ENCODE measurements at regions not wholly inside any gene's neighbourhood (a gene's known extent, or its start where the extent isn't known, plus 50 kb on each side); places are given as distances from the start of the nearest gene placed in this dataset.
"Not testable (repeated sequence)": the region's sequence is repeated elsewhere in the genome, so short reads cannot be mapped to it uniquely, and the experiment has no call there.

DNA sequence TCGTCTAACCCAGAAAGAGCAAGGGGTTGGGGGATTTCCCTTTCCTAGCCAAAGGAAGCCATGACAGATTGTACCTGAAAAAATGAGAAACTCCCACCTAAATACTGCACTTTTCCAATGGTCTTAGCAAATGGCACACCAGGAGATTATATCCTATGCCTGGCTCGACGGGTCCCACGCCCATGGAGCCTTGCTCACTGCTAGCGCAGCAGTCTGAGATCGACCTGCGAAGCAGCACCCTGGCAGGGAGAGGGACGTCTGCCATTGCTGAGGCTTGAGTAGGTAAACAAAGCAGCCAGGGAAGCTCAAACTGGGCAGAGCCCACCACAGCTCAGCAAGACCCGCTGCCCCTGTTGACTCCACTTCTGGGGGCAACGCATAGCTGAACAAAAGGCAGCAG, 89.9 kb downstream of the MTERF1 start:
- not testable (repeated sequence) for DNase-seq

DNA sequence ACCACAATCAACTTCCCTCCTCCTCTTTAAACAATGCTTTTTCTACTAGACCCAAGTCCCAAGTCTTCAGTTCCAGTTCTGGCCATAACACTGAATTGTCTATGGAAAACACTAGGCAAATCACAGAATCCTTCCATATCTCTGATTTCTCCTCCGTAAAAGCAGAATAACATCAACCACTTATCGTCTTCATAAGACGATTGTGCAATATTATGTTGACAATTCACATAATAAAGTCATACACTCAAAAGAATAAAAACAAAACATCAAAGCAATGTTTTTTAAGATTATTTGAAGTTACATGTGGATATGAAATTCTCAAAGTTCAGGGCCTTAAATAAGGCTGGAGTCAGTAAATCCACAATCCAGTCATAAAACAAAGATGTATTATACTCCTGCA, 84.4 kb downstream of the MTERF1 start:
- DNase-seq: no peak

DNA sequence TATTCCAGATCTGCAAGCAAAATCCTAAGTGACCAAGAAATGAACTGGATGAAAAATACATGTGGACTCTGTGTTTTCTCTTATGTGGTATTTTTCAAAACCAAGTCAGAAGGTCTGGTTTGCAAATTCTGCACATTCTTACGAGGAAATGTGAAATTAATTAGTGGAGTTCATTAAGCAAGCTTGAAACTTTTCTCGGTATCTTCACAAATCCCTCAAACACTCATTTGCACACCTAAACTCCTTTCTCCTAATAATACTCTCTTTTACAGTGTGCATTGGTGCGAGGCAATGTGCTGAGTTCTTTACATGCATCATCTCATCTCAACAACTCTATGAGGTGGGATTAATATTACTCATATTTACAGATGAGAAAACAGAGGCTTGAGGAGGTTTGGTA, 82.1 kb downstream of the MTERF1 start:
- DNase-seq: no peak

DNA sequence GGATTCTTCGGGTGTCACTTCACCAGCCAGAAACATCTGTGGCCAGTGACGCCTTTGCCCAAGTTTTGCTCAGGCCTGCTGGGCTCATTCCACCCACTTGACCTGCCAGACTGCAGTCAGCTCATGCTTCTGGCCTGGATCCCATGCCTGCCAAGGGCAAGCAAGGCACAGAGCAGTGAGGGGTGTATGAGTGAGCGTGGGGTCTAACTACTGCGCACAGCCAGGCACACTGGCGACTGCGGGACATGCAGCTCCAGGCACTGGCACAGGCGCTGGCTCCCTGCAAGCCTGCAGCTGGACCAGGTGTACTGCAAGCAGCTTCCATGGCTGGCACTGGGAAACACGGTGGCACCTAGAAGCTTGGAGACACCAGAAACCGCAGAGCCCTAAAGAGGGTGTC, 80.1 kb downstream of the MTERF1 start:
- DNase-seq: no peak

DNA sequence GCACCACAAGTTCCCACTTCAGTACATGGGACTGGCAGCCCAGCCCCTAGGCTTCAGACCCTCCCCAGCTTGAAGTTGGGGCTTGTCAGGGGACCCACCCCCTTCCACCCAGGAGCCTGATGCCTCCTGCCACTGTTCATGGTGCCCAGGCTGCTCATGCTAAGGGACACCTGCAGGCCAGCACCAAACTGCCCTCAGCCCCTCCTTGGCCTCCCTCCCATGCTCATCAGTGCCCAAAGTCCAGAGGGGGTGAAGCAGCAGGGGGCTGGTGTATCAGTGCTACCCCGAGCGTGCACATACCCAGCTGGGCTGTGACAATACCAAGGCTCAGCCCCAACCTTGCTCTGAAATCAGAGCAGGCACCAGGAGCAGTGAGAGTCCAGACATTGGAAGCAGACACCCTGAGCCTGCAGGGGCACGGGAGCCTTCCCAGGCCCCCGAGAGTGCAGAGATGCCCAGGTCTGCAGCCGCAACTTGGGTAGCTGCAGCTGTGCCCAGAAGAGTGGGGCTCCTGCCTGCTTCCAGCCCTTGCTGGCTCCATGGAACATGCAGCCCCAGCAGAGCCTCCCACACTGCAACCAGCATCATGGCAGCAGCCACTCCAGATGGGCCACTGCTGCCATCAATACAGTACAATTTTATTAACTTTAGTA, 79.0 kb downstream of the MTERF1 start:
- no peak for DNase-seq

DNA sequence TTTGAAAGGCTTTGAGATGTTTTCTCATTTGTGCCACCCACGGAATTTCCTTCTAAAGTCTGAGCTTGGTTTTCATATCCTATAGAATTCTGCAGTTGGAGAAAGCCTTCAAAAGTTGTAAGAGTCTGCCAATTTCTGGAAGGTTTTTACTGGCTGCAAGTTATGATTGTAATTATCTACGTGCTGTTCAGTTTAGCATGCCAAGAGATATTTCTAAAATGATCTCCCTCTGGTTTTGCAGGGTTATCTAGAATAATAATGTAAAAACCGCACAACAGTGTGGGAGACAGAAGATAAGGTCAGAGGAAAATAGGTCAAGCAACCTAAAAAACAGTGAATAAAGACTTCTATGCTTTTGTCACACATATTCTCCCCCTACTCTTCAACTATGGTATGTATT, 69.3 kb downstream of the MTERF1 start:
- DNase-seq: peak; percentile 100

DNA sequence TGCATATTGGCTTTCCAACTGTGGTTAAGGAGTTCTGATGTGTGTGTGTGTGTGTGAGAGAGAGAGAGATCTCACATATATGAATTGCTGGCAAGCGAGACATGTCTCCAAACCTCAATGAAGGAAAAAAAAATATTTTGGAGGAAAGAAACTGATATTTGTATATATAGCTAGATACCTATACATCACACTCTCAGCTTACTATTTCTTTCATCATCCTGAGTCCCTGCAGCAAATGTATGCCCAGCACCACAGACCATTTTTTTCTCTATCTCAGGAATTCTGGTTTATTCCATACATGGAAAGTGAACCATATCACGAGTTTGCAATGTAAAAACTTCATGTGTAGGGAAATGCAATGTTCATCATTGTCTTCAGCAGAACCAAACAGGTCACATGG, 68.9 kb downstream of the MTERF1 start:
- no peak for DNase-seq

DNA sequence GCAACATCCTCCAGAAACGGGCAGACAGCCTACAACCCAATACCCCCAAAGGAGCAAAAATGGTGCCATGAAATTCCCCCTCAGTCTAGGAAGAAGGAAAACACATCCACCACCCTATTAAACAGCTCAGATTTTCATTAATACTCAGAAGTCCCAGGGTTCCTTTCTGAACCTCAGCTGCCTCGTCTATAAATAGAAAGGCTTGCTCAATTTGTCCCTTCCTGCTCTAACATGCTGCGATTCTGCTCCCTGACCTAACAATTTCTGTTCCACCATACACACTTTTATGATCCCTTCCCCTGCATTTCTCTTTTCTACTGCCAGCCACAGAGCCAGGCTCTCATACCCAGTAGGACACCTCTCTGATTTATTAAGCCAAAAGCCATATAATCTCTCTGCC, 68.1 kb downstream of the MTERF1 start:
- peak; percentile 89 for DNase-seq

DNA sequence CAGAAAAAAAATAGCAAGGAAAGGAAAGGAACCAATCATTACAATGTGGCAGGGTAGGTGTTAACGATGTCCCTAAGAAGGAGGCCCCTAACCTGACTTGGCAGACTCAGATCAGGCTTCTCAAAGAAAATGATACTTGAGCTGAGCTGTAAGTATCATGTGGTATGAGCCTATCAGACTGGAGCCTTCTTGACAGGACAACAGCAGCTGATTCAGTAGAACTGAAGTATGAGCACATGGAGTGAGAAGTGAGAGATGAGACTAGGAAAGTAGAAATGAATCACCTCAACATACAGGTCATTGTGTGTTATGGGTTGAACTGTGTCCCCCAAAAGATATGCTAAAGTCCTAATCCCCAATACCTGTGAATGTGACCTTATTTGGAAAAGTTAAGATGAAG, 66.3 kb downstream of the MTERF1 start:
- DNase-seq: peak; percentile 93
